Esophagus squamous epithelium (tissue), 5 donors: ENCODE measurements at regions not wholly inside any gene's neighbourhood (a gene's known extent, or its start where the extent isn't known, plus 50 kb on each side); places are given as distances from the start of the nearest gene placed in this dataset.

Source experiments
- DNase-seq: peaks from one replicate; lab custom pipeline; 2025; lab: John Stamatoyannopoulos, UW
- H3K27ac ChIP-seq, 4 donors: fragments of 200-600 bp; sonication (generic); one replicate each; pipeline ENCODE4 v1.5.1; 2016 to 2019; ENCODE audit warnings: mild to moderate bottlenecking in 1 of 4
- H3K27me3 ChIP-seq, 4 donors: fragments of 200-600 bp; sonication (generic); 1 replicate in 3 of 4; 2 replicates in 1 of 4; pipeline versions ENCODE4 v1.5.1 to v1.6.0; 2017 to 2021; ENCODE audit warnings: antibody characterized with exemption in 1 of 4
- H3K36me3 ChIP-seq, 3 donors: fragments of 200-600 bp; sonication (generic); one replicate each; pipeline ENCODE4 v1.5.1; 2016 to 2019
- H3K4me1 ChIP-seq, 3 donors: fragments of 200-600 bp; sonication (generic); one replicate each; pipeline ENCODE4 v1.5.1; 2017 to 2019
- H3K4me3 ChIP-seq, 4 donors: fragments of 200-600 bp; sonication (generic); 1 replicate in 3 of 4; 2 replicates in 1 of 4; pipeline ENCODE4 v1.5.1; 2016 to 2019; ENCODE audit warnings: mild to moderate bottlenecking in 2 of 4, moderate library complexity in 1 of 4
- H3K9me3 ChIP-seq, 3 donors: fragments of 200-600 bp; sonication (generic); one replicate each; pipeline ENCODE4 v1.5.1; 2016 to 2019
- CTCF ChIP-seq, 6 experiments: fragments of 450-650 bp in 4 of 6; fragments of 200-600 bp in 2 of 6; sonication (generic) in 2 of 6; IDR thresholded peaks; one replicate each; pipeline ENCODE4 v1.5.1; 2016 to 2019; ENCODE audit warnings: antibody characterized with exemption in 6 of 6, mild to moderate bottlenecking in 4 of 6, moderate library complexity in 4 of 6
- POLR2A ChIP-seq, 4 donors: fragments of 450-650 bp; IDR thresholded peaks; one replicate each; pipeline ENCODE4 v1.6.1; 2017; ENCODE audit warnings: antibody characterized with exemption in 4 of 4, mild to moderate bottlenecking in 4 of 4, moderate library complexity in 3 of 4
- WGBS, 2 donors: methylation state at CpG; one replicate each; pipeline ENCODE4 v1.1.5; 2018; 5-methylcytosine and 5-hydroxymethylcytosine counted together
- intact Hi-C: fragments of 100-400 bp; cut with DNase I; formaldehyde crosslinking; loops from one replicate; pipeline ENCODE4 v1.15.0; 2022
- donor health status: DM: yes; HTN: yes; CAD: no.

GRCh38 chr7:131882321-131882720 lies 325.9 kb upstream of the PODXL start:
- H3K4me1 ChIP-seq, result no peaks in the 10 kb centered on the region
- intact Hi-C loops, result no loop called here
- no peak for DNase-seq
- H3K36me3 ChIP-seq, result no peaks in the 10 kb centered on the region
- H3K27ac ChIP-seq, result no peak overlapping the region
- H3K27me3 ChIP-seq, result no peaks in the 10 kb centered on the region
- peaks cover 0 to 10% (median 0%) of the 10 kb centered on the region in 3 donors for H3K9me3 ChIP-seq
- H3K4me3 ChIP-seq, result no peak overlapping the region
- no peak for TF ChIP-seq CTCF (IDR thresholded peaks at IDR 0.05)

GRCh38 chr7:131880078-131880477 lies 323.6 kb upstream of the PODXL start:
- no peak for TF ChIP-seq CTCF (IDR thresholded peaks at IDR 0.05)
- TF ChIP-seq POLR2A (IDR thresholded peaks at IDR 0.05), result no peak
- no peaks in the 10 kb centered on the region for H3K4me1 ChIP-seq
- WGBS, 2 donors, result 83% methylated on average over 1 of the region's 2 CpGs; no CpG with 5 or more reads in 1 of the 2 donors
- peaks cover 0 to 3% (median 0%) of the 10 kb centered on the region in 3 donors for H3K9me3 ChIP-seq
- H3K27me3 ChIP-seq, result no peaks in the 10 kb centered on the region
- intact Hi-C loops, result no loop called here
- DNase-seq, result no peak
- H3K27ac ChIP-seq, result no peak overlapping the region
- no peaks in the 10 kb centered on the region for H3K36me3 ChIP-seq
- H3K4me3 ChIP-seq, result no peak overlapping the region

DNA sequence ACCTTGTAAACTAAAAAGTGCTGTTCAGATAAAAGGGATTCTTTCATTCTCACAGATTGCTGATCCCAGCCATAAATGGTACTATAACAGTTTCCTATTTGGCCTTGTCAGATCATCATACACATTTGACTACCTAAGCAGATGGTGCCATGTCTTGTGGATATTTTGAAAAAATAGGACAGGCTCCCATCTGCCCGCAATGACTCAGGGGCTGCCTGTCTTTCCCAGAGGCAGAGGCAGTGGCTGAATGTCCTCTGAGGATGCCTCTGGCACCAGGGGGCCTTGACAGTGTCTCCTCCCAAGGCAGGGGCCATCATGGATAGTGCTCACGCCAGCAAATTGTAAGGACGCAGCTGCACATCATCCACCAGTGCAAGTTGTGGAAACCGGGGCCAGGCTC lies 323.0 kb upstream of the PODXL start:
- Histone ChIP-seq H3K36me3 (no peaks in the 10 kb centered on the region), H3K27me3 (peaks cover 0 to 4% (median 0%) of the 10 kb centered on the region in 4 donors), H3K9me3 (no peaks in the 10 kb centered on the region), H3K27ac (no peak overlapping the region), H3K4me3 (no peak overlapping the region), H3K4me1 (no peaks in the 10 kb centered on the region)
- intact Hi-C loops, result no loop called here
- TF ChIP-seq POLR2A (IDR thresholded peaks at IDR 0.05), result no peak
- no peak for TF ChIP-seq CTCF (IDR thresholded peaks at IDR 0.05)
- no peak for DNase-seq
- 90% methylated on average over 1 of the region's 4 CpGs; no CpG with 5 or more reads in 1 of the 2 donors for WGBS, 2 donors

DNA sequence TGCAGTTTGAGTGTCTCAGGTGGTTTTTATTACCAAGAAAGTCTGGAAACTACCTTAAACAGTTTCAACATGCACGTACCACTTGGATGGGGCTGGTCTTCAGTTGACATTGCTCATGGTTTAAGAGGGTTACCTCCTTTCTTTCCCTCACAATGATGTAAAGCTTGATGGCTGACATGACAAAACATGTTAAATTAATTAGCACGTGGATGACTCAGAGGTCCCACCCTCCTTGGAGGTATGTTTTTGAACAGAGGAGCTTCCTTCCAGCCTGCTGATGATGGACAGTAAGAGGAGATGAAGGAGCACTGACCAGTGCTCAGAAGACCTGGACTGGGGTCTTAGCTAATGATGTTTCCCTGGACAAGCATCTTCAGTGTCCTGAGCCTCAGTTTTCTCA lies 322.3 kb upstream of the PODXL start:
- DNase-seq, result no peak
- Histone ChIP-seq H3K36me3 (no peaks in the 10 kb centered on the region), H3K27me3 (peaks cover 0 to 7% (median 0%) of the 10 kb centered on the region in 4 donors), H3K27ac (no peak overlapping the region), H3K4me3 (no peak overlapping the region), H3K9me3 (no peaks in the 10 kb centered on the region), H3K4me1 (no peaks in the 10 kb centered on the region)
- no peak for TF ChIP-seq POLR2A (IDR thresholded peaks at IDR 0.05)
- no peak for TF ChIP-seq CTCF (IDR thresholded peaks at IDR 0.05)
- 29 to 35% methylated on average over 2 of the region's 2 CpGs for WGBS, 2 donors
- intact Hi-C loops, result no loop called here

DNA sequence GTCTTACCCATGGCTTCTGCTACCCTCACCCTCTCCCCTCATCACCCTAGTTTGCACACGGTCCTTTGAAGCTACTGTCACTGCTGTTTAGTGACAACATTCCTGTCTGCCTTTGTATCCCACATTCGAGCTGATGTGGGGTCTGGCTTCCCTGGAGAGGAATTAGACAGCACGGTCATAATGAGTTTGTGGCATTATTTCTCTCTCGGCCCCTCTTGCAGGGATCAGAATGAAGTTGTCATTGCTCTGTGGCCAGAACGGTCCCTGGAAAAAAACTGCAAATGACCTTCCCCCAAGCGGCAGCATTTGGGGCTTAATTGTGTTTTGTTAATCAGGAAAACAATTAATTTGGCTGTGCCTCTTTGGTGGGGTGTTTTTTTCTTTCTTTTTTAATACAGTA lies 317.2 kb upstream of the PODXL start:
- peaks cover 0 to 20% (median 0%) of the 10 kb centered on the region in 4 donors for H3K27me3 ChIP-seq
- no peak overlapping the region for H3K27ac ChIP-seq
- 29 to 59% methylated on average over 6 of the region's 6 CpGs for WGBS, 2 donors
- TF ChIP-seq CTCF (IDR thresholded peaks at IDR 0.05) (no peak), POLR2A (IDR thresholded peaks at IDR 0.05) (no peak)
- intact Hi-C loops, result no loop called here
- H3K9me3 ChIP-seq, result no peaks in the 10 kb centered on the region
- H3K4me1 ChIP-seq, result no peaks in the 10 kb centered on the region
- no peak for DNase-seq
- H3K36me3 ChIP-seq, result no peaks in the 10 kb centered on the region
- H3K4me3 ChIP-seq, result no peak overlapping the region
